Sigmoid colon (tissue), 6 donors: ENCODE measurements at regions not wholly inside any gene's neighbourhood (a gene's known extent, or its start where the extent isn't known, plus 50 kb on each side); places are given as distances from the start of the nearest gene placed in this dataset.

ENCODE experiments used
- DNase-seq: peaks from one replicate; pipeline ENCODE4 v3.0.0-alpha.2; 2019
- H3K27ac ChIP-seq, 4 donors: fragments of 200-600 bp; sonication (generic); one replicate each; pipeline ENCODE4 v1.5.1; 2016 to 2019; ENCODE audit warnings: mild to moderate bottlenecking in 1 of 4
- H3K27me3 ChIP-seq, 3 donors: fragments of 200-600 bp; sonication (generic); one replicate each; pipeline ENCODE4 v1.5.1; 2019; ENCODE audit warnings: mild to moderate bottlenecking in 1 of 3
- H3K36me3 ChIP-seq, 4 donors: fragments of 200-600 bp; sonication (generic); one replicate each; pipeline ENCODE4 v1.5.1; 2016 to 2019
- H3K4me1 ChIP-seq, 4 donors: fragments of 200-600 bp; sonication (generic); one replicate each; pipeline ENCODE4 v1.5.1; 2017 to 2019
- H3K4me3 ChIP-seq, 4 donors: fragments of 200-600 bp; sonication (generic); one replicate each; pipeline ENCODE4 v1.5.1; 2017 to 2019; ENCODE audit warnings: mild to moderate bottlenecking in 2 of 4, moderate library complexity in 1 of 4
- H3K9me3 ChIP-seq, 4 donors: fragments of 200-600 bp in 3 of 4; sonication (generic) in 3 of 4; one replicate each; pipeline versions ENCODE4 v1.5.1 to v1.6.1; 2013 to 2019
- CTCF ChIP-seq, 4 experiments: fragments of 450-650 bp in 3 of 4; fragments of 200-600 bp in 1 of 4; IDR thresholded peaks; one replicate each; pipeline ENCODE4 v1.5.1; 2016 to 2019; ENCODE audit warnings: antibody characterized with exemption in 4 of 4, mild to moderate bottlenecking in 3 of 4, moderate library complexity in 2 of 4
- EP300 ChIP-seq, 4 donors: sonication (generic); formaldehyde crosslinking; IDR thresholded peaks; one replicate each; pipeline ENCODE4 v1.6.1; 2017; ENCODE audit warnings: antibody characterized with exemption in 4 of 4
- POLR2A ChIP-seq, 2 donors: fragments of 450-650 bp; IDR thresholded peaks; one replicate each; pipeline ENCODE4 v1.6.1; 2016; ENCODE audit warnings: antibody characterized with exemption in 2 of 2, mild to moderate bottlenecking in 2 of 2, moderate library complexity in 2 of 2
- POLR2AphosphoS5 ChIP-seq, 4 donors: sonication (generic); formaldehyde crosslinking; IDR thresholded peaks; one replicate each; pipeline ENCODE4 v1.6.1; 2017; ENCODE audit warnings: antibody characterized with exemption in 4 of 4
- WGBS, 2 donors: extraction: QIAGEN DNeasy Blood & Tissue Kit; methylation state at CpG; one replicate each; pipeline ENCODE4 v1.1.7; 2013; 5-methylcytosine and 5-hydroxymethylcytosine counted together
- intact Hi-C: fragments of 100-400 bp; cut with DNase I; formaldehyde crosslinking; loops from one replicate; pipeline ENCODE4 v1.15.1; 2023
- donor health status: healthy with polysubstance abuse.
- donor health status: healthy.

GRCh38 chr18:24584813-24585212, 124.4 kb downstream of the HRH4 start:
- H3K27ac ChIP-seq, result no peak overlapping the region
- intact Hi-C loops, result no loop called here
- no peak overlapping the region for H3K4me3 ChIP-seq
- H3K9me3 ChIP-seq, result no peaks in the 10 kb centered on the region
- H3K36me3 ChIP-seq, result no peaks in the 10 kb centered on the region
- no peaks in the 10 kb centered on the region for H3K27me3 ChIP-seq
- no peak for DNase-seq
- 67 to 79% methylated on average over 5 of the region's 5 CpGs for WGBS, 2 donors
- H3K4me1 ChIP-seq, result no peaks in the 10 kb centered on the region
- TF ChIP-seq POLR2AphosphoS5 (IDR thresholded peaks at IDR 0.05) (no peak), EP300 (IDR thresholded peaks at IDR 0.05) (no peak), POLR2A (IDR thresholded peaks at IDR 0.05) (no peak), CTCF (IDR thresholded peaks at IDR 0.05) (no peak)

GRCh38 chr18:24585996-24586566, 125.6 kb downstream of the HRH4 start:
- no peak for DNase-seq
- WGBS, 2 donors, result 40 to 65% methylated on average over 6 of the region's 6 CpGs
- intact Hi-C loops, result no loop called here

GRCh38 chr18:24586662-24587360, 126.4 kb downstream of the HRH4 start:
- no peak for DNase-seq
- H3K27ac ChIP-seq, result no peak overlapping the region
- no peaks in the 10 kb centered on the region for H3K4me1 ChIP-seq
- TF ChIP-seq EP300 (IDR thresholded peaks at IDR 0.05), result no peak
- no peak for TF ChIP-seq POLR2AphosphoS5 (IDR thresholded peaks at IDR 0.05)
- TF ChIP-seq POLR2A (IDR thresholded peaks at IDR 0.05), result no peak
- TF ChIP-seq CTCF (IDR thresholded peaks at IDR 0.05), result no peak
- H3K4me3 ChIP-seq, result no peak overlapping the region
- no peaks in the 10 kb centered on the region for H3K9me3 ChIP-seq
- no peaks in the 10 kb centered on the region for H3K27me3 ChIP-seq
- intact Hi-C loops, result no loop called here
- no peaks in the 10 kb centered on the region for H3K36me3 ChIP-seq
- 89 to 94% methylated on average over 5 of the region's 5 CpGs for WGBS, 2 donors

More at GRCh38 chr18:24585996-24586566, 125.6 kb downstream of the HRH4 start:
- TF ChIP-seq EP300 (IDR thresholded peaks at IDR 0.05), result no peak
- no peak for TF ChIP-seq CTCF (IDR thresholded peaks at IDR 0.05)
- no peak for TF ChIP-seq POLR2A (IDR thresholded peaks at IDR 0.05)
- no peak for TF ChIP-seq POLR2AphosphoS5 (IDR thresholded peaks at IDR 0.05)
- Histone ChIP-seq H3K4me1 (no peaks in the 10 kb centered on the region), H3K9me3 (no peaks in the 10 kb centered on the region), H3K36me3 (no peaks in the 10 kb centered on the region), H3K27me3 (no peaks in the 10 kb centered on the region), H3K4me3 (no peak overlapping the region), H3K27ac (no peak overlapping the region)

GRCh38 chr18:24588440-24588839, 128.0 kb downstream of the HRH4 start:
- no peaks in the 10 kb centered on the region for H3K27me3 ChIP-seq

More at GRCh38 chr18:24588440-24588839, 128.0 kb downstream of the HRH4 start:
- Histone ChIP-seq H3K4me3 (no peak overlapping the region), H3K27ac (no peak overlapping the region), H3K36me3 (no peaks in the 10 kb centered on the region), H3K9me3 (no peaks in the 10 kb centered on the region), H3K4me1 (no peaks in the 10 kb centered on the region)
- no peak for DNase-seq
- intact Hi-C loops, result no loop called here
- WGBS, 2 donors, result 81 to 88% methylated on average over 5 of the region's 5 CpGs
- TF ChIP-seq EP300 (IDR thresholded peaks at IDR 0.05) (no peak), POLR2AphosphoS5 (IDR thresholded peaks at IDR 0.05) (no peak), CTCF (IDR thresholded peaks at IDR 0.05) (no peak), POLR2A (IDR thresholded peaks at IDR 0.05) (no peak)
